ENCODE measurements at regions not wholly inside any gene's neighbourhood (a gene's known extent, or its start where the extent isn't known, plus 50 kb on each side); places are given as distances from the start of the nearest gene placed in this dataset.

DNA sequence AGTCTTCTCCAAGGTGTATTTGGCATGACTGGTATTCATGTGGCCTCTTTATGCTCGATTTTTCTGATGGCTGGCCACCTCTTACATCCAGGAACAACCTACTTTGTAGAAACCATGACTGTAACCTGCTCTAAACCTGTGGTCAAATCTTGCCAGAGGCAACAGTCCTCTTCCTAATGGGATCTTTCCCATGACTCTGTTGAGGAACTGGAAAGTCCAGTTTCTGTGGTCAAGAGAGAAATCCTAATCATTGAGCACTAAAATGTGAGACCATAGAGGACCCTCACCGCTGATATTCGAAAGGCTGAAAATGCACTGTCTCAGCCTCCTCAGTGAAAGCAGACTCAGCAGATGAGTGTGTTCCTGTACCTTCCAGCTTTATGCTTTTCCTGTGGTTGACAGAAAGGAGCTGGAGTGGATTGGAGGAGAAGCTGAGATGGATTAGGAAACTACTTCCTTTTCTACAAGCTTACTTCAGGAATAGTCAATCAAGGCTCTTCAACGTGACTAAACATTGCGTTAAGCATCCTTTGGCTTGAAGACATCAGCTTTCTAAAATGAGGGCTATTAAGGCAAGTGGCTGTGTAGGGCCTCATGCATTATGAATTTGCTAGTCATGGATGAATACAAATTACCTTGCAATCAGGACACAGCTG, 69.7 kb upstream of the DAPK1 start:
- DNase-seq: no peak

DNA sequence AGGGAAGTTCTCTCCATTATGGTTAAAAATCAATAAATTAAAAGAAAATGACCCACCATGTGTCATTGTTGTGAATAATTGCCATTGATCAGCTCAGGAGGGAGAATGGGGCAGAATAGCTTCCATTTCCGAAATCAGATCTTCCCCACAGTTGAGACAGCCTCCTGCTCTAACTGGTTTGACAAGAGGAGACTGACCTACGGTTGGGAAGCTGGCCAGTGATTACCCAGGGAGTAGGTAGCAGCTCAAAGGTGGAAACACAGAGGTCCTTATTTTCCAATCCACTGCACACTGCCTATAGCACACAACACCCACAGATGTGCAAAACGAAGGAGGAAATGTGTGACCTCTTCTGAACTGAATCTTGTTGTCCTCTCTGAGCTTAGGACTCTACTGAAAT, 69.0 kb upstream of the DAPK1 start:
- no peak for DNase-seq

DNA sequence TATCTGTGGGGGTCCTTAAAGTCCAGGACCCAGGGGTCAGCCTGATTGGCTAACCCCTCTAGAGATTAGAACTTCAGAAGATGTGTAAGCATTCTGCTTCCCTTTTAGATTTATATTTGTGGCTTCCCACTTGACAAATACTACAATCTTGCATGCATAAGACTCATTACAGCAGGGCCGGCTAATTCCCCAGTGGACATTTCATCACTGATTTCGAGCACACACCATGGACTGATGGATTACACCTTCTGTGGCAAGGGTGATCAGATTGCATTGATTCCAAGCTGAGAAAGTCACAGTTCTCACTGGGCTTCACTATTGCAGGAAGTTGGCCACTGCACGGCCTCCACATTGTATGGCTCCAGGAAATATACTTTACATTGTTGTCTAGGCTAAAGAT, 65.8 kb upstream of the DAPK1 start:
- DNase-seq: no peak

DNA sequence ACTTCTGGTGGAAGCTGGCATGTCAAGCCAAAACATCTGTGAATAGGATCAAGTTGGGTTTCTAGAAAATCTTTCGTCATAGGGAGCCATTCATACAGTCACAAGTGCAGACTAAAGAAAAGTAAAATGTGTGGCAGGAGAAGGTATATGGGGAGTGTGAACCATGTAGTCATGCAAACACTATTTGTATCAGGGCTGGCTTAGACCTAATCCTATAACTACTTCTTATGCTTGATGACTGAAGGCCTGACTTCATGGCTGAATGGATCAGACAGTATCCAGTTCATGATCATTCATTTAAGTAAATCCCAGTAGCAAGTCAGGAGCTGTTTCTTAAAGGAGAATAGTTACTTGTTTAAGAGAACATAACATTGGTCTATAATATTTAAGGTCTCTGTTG, 63.8 kb upstream of the DAPK1 start:
- DNase-seq: no peak

DNA sequence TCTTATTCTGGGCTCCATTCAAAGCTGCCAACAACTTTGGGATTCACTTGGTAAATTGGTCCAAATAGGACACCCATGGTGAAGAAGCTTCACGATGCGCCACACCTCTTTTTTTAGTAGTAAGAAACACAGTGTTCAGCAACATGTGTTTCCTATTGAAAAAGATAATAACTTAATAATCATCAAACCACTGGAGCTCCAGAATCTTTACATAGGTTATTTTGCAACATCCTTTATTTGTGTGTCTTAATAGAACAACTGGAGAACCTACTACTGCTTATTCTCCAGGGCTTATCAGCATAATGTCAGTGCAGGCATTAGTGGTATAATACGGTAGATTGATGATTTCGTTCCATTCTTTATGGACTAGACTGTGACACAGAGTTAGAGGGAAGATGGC, 63.3 kb upstream of the DAPK1 start:
- no peak for DNase-seq

DNA sequence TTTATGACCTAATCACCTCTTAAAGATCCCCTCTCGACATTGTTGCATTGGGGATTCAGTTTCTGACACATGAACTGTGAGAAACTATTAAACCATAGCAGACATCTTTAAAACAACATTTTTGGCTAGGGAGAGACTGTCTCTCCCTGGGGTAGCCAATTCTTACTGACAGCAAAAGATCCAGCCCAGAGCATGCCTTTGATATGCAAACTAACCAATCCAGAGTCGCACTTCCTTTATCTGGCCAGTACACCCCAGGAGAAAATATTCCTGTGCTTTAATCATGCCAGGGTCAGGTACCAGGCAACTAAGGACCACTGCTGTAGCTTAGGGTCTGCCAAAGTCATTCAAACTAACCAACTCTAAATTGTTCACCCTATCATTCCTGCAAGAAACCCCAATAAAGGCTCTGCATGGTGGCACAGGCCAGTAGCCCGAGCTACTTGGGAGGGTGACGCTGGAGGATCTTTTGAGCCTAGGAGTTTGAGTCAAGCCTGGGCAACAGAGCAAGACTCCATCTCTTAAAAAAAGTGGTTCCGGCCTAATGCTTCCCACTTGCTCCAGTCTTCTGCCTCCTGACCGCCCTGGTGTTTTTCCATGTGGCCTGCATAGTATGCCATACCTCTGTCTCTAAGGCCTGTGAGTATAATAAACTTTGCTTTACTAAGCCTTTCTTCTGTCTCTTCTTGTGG, 62.3 kb upstream of the DAPK1 start:
- DNase-seq: no peak

DNA sequence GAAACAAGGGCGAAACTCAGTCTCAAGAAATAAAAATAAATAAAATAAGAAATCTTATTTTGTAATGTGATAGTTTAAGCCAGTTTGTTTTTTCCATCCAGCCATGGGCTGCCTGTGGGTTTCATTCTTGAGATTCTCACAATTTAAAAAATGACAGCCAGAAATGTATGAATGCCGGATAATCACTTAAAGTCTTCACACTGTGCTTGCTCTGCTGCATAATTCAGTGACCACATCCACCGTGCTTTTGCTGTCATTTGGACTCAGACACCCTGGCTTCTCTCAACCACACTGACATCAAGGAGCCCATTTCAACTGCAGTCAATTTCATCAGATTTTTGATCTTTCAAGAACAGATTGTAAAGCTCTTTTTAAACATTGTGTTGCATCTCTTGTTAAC, 61.0 kb upstream of the DAPK1 start:
- no peak for DNase-seq

DNA sequence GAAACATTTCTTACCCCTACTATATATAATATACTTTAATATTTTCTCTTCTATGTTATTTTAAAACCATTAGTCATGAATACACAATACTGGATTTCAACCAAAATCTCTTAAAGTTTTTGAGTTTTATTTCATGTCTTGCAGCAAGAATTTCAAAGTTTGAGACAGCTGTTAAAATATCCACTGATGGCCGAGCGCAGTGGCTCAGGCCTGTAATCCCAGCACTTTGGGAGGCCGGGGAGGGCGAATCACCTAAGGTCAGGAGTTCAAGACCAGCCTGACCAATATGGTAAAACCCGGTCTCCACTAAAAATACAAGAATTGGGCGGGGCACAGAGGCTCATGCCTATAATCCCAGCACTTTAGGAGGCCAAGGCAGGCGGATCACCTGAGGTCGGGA, 59.7 kb upstream of the DAPK1 start:
- no peak for DNase-seq

DNA sequence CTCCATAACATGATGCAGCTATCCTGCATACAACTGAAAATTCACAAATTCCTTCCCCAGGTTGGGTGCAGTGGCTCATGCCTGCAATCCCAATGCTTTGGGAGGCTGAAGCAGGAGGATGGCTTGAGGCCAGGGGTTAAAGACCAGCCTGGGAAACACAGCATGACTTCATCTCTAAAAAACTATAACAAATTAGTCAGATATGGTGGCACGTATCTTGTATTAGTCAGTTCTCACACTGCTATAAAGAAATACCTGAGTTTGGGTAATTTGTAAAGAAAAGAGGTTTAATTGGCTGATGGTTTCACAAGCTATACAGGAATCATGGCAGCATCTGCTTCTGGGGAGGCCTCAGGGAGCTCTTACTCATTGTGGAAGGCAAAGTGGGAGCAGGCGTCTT, 56.4 kb upstream of the DAPK1 start:
- no peak for DNase-seq

DNA sequence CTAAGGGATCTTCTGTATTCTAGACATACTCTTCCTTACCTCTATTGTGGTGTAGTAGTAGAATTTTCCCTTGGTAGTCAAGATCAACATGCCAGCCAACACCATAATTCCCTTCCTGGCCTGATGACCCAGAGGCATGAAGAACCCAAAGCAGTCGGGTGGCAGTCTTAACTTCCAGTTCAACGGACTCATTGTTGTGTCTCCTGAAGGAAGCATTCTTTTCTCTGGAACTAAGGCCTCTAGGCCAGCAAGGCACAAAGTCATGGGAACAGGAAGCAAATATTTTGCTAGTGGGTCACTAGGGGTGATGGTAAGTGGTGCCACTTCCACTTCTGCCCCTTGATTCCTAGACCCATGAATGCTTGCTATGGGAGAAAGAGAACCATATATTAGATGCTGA, 55.2 kb upstream of the DAPK1 start:
- DNase-seq: no peak

DNA sequence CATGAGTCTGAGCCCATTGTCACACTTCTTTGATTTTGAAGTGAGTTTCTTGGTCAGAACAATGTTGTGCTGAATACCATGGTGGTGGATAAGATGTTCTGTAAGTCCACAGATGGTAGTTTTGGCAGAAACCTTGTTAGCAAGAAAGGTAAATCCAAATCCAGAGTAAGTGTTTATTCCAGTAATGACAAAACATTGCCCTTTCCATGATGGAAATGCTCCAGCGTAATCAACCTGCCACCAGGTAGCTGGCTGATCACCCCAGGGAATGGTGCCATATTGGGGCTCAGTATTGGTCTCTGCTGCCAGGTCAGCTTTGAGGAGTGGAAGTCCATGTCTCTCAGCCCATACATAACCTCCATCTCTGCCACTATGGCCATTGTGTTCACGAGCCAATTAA, 54.7 kb upstream of the DAPK1 start:
- DNase-seq: no peak

DNA sequence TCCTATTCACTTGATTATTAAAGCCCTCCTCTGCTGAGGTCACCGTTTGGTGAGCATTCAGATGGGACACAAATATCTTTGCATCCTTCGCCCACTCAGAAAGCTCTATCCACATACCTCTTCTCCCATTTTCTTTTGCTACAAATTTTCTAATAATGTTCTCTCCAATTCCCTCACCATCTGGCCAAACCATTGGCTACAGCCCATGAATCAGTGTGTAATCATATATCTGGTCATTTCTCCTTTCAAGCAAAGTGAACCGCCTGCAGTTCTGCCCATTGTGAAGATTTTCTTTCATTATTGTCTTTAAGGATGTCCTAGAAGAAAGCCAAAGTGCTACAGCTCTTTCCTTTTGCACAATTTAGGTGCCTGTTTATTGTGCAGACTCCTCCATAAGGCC, 54.2 kb upstream of the DAPK1 start:
- no peak for DNase-seq

DNA sequence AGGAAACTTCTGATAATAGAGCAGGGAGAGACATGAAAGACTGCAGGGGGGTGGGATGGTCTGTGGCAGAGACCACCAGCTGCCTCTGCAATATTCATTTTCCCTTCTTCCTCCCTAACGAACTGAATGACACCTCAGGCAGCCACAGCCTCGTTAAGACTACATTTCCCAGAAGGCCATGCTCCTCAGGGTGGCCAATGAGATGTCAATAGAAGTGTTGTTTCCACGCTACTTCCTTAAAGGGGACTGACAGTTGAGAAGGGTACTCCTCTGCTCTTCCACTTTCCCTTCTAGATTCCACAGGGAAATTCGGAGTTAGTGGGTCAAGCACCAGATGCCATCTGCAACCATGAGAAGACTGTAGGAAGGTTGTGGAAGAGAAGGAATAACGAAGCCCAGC, 52.0 kb upstream of the DAPK1 start:
- DNase-seq: no peak

DNA sequence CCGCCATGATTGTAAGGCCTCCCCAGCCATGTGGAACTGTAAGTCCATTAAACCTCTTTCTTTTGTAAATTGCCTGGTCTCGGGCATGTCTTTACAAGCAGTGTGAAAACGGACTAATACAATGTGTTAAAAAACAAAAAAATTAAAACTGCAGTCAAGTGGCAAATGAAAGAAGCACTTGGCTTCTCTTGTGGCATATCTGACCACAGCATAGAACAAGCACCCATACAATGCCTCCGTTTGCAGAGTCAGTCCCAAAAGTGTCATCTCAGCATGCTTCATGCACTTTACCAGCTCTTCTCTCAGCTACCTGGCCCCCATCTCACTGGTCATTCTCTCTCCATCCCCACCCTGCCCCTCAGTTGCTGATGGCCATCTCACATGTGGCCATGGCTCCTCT, 51.1 kb upstream of the DAPK1 start:
- DNase-seq: no peak

DNA sequence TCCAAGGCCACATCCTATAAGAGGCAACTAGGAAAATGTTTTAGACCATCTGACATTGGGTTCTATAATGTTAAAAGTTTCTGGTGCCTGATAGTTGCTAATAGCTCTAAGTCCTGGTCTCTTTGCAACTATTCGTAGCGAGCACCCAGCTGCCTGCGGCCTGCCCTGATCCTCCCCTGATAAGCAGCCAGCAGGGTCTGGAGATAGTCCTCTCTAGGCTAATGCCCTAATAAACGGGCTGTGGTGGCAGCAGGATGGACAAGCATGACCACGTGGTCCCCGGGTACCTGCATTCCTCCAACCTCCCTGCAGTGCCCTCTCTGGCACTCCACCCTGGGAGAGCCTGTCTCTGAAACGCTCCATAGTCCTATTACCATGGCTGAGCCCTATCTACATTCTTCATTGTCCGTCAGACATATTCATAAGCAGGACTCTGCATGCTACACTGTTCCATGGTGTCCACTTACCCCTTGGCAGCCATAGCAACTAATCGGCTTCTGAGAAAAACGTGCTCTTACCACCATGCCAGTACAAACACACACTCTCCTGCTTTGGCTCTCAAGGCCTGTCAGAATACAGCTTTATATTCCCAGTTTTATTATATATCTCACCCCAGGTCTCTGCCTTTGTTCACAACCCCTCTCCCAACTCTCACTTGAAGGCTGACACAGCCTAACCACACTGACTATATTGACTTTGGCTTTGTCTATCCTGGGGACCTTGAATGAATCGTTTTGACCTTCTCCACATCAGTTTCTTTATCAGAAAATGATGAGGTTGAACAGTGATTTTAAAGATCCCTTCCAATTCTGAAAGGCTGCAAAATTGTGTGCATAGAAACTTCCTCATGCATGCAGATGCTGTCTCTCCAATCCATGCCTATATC, 49.9 kb upstream of the DAPK1 start:
- no peak for DNase-seq

Measured in stimulated activated CD4-positive, alpha-beta T cell treated with anti-CD3 and anti-CD28 coated beads, Interleukin-4, amount 100 ng/mL, for 4 hours (primary cell).